GM12878 (cell line): ENCODE measurements at regions not wholly inside any gene's neighbourhood (a gene's known extent, or its start where the extent isn't known, plus 50 kb on each side); places are given as distances from the start of the nearest gene placed in this dataset.
A peak's percentile ranks its signal among the peaks of the same experiment; 100 is the strongest.

Source experiments
- ATAC-seq: fragments of 200-7000 bp; cut with Tn5 transposase; 3 replicates; pipeline ENCODE4 v1.9.1; 2020; ENCODE audit warnings: mild to moderate bottlenecking, moderate library complexity
- BruUV-seq: library from RNA; stranded (reverse); fragments of 400-500 nt; replicated peaks from 2 replicates; lab custom pipeline; 2021; lab: Mats Ljungman, UMichigan
- CTCF ChIA-PET: fragments of 300-600 bp; sonication (Branson Sonifier 250); formaldehyde crosslinking; extraction: SDS; loops from one replicate; lab custom pipeline; 2021; ENCODE audit warnings: inconsistent platforms; lab: Yijun Ruan, JAX
- POLR2A ChIA-PET: fragments of 350-600 bp; formaldehyde crosslinking; extraction: SDS; loops from one replicate; lab custom pipeline; 2021; ENCODE audit warnings: inconsistent platforms; lab: Charles Lee
- RAD21 ChIA-PET: fragments of 300-600 bp; sonication (Branson Sonifier 250); formaldehyde crosslinking; loops from one replicate; lab custom pipeline; 2023; ENCODE audit warnings: antibody characterized with exemption; ENCODE audit not compliant: unreplicated experiment; lab: Charles Lee
- SMC1A ChIA-PET: fragments of 300-600 bp; sonication (Branson Sonifier 250); formaldehyde crosslinking; loops from one replicate; lab custom pipeline; 2023; ENCODE audit not compliant: unreplicated experiment, uncharacterized antibody; lab: Charles Lee
- DNase-seq: peaks from one replicate; pipeline ENCODE4 v3.0.0-alpha.2; 2011; ENCODE audit warnings: low read depth, low spot score
- FAIRE-seq: peaks from 3 replicates; lab custom pipeline; 2011; peaks lifted over from hg19 to GRCh38; lab: Jason Lieb, UNC
- H2AFZ ChIP-seq: 2 replicates; pipeline ENCODE4 v1.6.0; 2011; ENCODE audit warnings: low read depth, low read length, control low read depth; ENCODE audit not compliant: control insufficient read depth
- H3K27ac ChIP-seq: 2 replicates; pipeline ENCODE4 v1.5.1; 2011; ENCODE audit warnings: control low read depth; ENCODE audit not compliant: control insufficient read depth, insufficient read depth
- H3K27me3 ChIP-seq, 2 experiments: replicated peaks in 1 of 2; 2 replicates each; pipeline versions ENCODE4 v1.6.0 to v1.6.1; 2011; ENCODE audit warnings: low read length in 1 of 2; ENCODE audit not compliant: control insufficient read depth in 2 of 2, insufficient read depth in 2 of 2
- H3K36me3 ChIP-seq, 2 experiments: 2 replicates each; pipeline ENCODE4 v1.5.1; 2011; ENCODE audit warnings: low read length in 1 of 2; ENCODE audit not compliant: control insufficient read depth in 2 of 2, insufficient read depth in 2 of 2
- H3K4me1 ChIP-seq: 2 replicates; pipeline ENCODE4 v1.6.1; 2011; ENCODE audit warnings: mild to moderate bottlenecking, low read length, moderate library complexity, mixed read lengths; ENCODE audit not compliant: control insufficient read depth, insufficient read depth
- H3K4me2 ChIP-seq: 2 replicates; pipeline ENCODE4 v1.6.0; 2011; ENCODE audit warnings: control low read depth; ENCODE audit not compliant: control insufficient read depth, insufficient read depth
- H3K4me3 ChIP-seq: fragments of 200-600 bp; sonication (generic); 2 replicates; pipeline ENCODE4 v1.5.1; 2016
- H3K79me2 ChIP-seq: 2 replicates; pipeline ENCODE4 v1.6.0; 2011; ENCODE audit warnings: low read length; ENCODE audit not compliant: control insufficient read depth, insufficient read depth
- H3K9ac ChIP-seq: 2 replicates; pipeline ENCODE4 v1.8.0; 2011; ENCODE audit warnings: low read length, control low read depth, mixed read lengths; ENCODE audit not compliant: control insufficient read depth, insufficient read depth
- H3K9me3 ChIP-seq: replicated peaks from 3 replicates; pipeline ENCODE4 v1.5.1; 2011; ENCODE audit warnings: mild to moderate bottlenecking, low read length; ENCODE audit not compliant: control insufficient read depth, insufficient read depth
- H4K20me1 ChIP-seq: 2 replicates; pipeline ENCODE4 v1.6.0; 2011; ENCODE audit not compliant: control insufficient read depth, insufficient read depth
- CBX5 ChIP-seq: sonication (generic); IDR thresholded peaks from 2 replicates; pipeline ENCODE4 v1.6.1; 2016; ENCODE audit warnings: low read depth, moderate library complexity, mild to moderate bottlenecking, inconsistent platforms
- EGR1 ChIP-seq, 2 experiments: IDR thresholded peaks; 1 replicate in 1 of 2; 2 replicates in 1 of 2; pipeline ENCODE4 v1.6.1; 2011 to 2012; ENCODE audit warnings: low read depth in 2 of 2, low read length in 2 of 2, borderline replicate concordance in 1 of 2, mild to moderate bottlenecking in 1 of 2, moderate library complexity in 1 of 2
- HDAC2 ChIP-seq: fragments of 200-600 bp; sonication (generic); IDR thresholded peaks from 2 replicates; pipeline ENCODE4 v1.6.1; 2017
- IKZF1 ChIP-seq: fragments of 450-650 bp; conservative IDR thresholded peaks from 2 replicates; pipeline ENCODE4 v1.6.1; 2017; ENCODE audit warnings: antibody characterized with exemption, mild to moderate bottlenecking
- MXI1 ChIP-seq: fragments of 150-350 bp; IDR thresholded peaks from 2 replicates; pipeline ENCODE4 v1.6.1; 2011; ENCODE audit warnings: low read depth, mild to moderate bottlenecking, inconsistent platforms, low read length, improper control_type of control experiment
- NBN ChIP-seq: fragments of 450-650 bp; IDR thresholded peaks from 2 replicates; pipeline ENCODE4 v1.6.1; 2016
- NFIC ChIP-seq: IDR thresholded peaks from 2 replicates; pipeline ENCODE4 v1.6.1; 2012; ENCODE audit warnings: low read depth, mild to moderate bottlenecking, inconsistent platforms, low read length, moderate library complexity
- PBX3 ChIP-seq: IDR thresholded peaks from 2 replicates; pipeline ENCODE4 v1.6.1; 2011; ENCODE audit warnings: mild to moderate bottlenecking, low read depth, low read length, moderate library complexity; ENCODE audit not compliant: insufficient replicate concordance
- POLR2AphosphoS2 ChIP-seq: IDR thresholded peaks from 2 replicates; pipeline ENCODE4 v1.6.1; 2011; ENCODE audit warnings: low read depth, mild to moderate bottlenecking, low read length, improper control_type of control experiment, moderate library complexity
- RAD51 ChIP-seq: fragments of 450-650 bp; IDR thresholded peaks from 2 replicates; pipeline ENCODE4 v1.6.1; 2016; ENCODE audit warnings: moderate library complexity, mild to moderate bottlenecking, inconsistent platforms
- SIN3A ChIP-seq: IDR thresholded peaks from 2 replicates; pipeline ENCODE4 v1.6.1; 2012; ENCODE audit warnings: low read depth, low read length, improper control_type of control experiment
- TCF12 ChIP-seq: IDR thresholded peaks from 2 replicates; pipeline ENCODE4 v1.6.1; 2011; ENCODE audit warnings: low read depth, mild to moderate bottlenecking, low read length
- USF1 ChIP-seq: IDR thresholded peaks from 2 replicates; pipeline ENCODE4 v1.6.1; 2011; ENCODE audit warnings: borderline replicate concordance, low read depth, mild to moderate bottlenecking, moderate library complexity, mixed read lengths, low read length; ENCODE audit not compliant: insufficient read depth; ENCODE audit errors: extremely low read length
- ZBTB4 ChIP-seq: fragments of 450-650 bp; formaldehyde crosslinking; IDR thresholded peaks from 2 replicates; pipeline ENCODE4 v1.4.0; 2022; ENCODE audit warnings: mild to moderate bottlenecking, moderate library complexity
- WGBS: methylation state at CpG from one replicate; pipeline ENCODE4 v1.1.6; 2016; ENCODE audit warnings: low lambda C conversion rate; ENCODE audit not compliant: insufficient replicate concordance, insufficient coverage; ENCODE audit errors: missing lambda C conversion rate; 5-methylcytosine and 5-hydroxymethylcytosine counted together
- in situ Hi-C: fragments of 300-500 bp; cut with MboI; formaldehyde crosslinking; loops from 9 replicates; pipeline ENCODE4 v1.14.3; 2018; ENCODE audit warnings: mixed read lengths
- intact Hi-C: fragments of 100-400 bp; cut with micrococcal nuclease; formaldehyde crosslinking; loops from one replicate; pipeline ENCODE4 v1.14.2; 2022; ENCODE audit not compliant: unreplicated experiment

- RAD21 ChIA-PET, result no interaction called here
- POLR2A ChIA-PET, result no interaction called here
- H3K4me3 ChIP-seq, result no peak overlapping the region
- no peaks in the 10 kb centered on the region for H3K36me3 ChIP-seq
- DNase-seq, result no peak
- no peaks in the 10 kb centered on the region for H3K9me3 ChIP-seq
- ATAC-seq, result no peak
- no peaks in the 10 kb centered on the region for H3K4me1 ChIP-seq
- no peak for TF ChIP-seq NBN
- no peak for TF ChIP-seq TCF12
- no peak for TF ChIP-seq NFIC
- TF ChIP-seq IKZF1, result no peak
- no peak overlapping the region for H2AFZ ChIP-seq
- no peak overlapping the region for H3K9ac ChIP-seq
- H3K27me3 ChIP-seq, result no peaks in the 10 kb centered on the region
- SMC1A ChIA-PET, result no interaction called here
- no peak for FAIRE-seq
- H4K20me1 ChIP-seq, result no peaks in the 10 kb centered on the region
- no peaks in the 10 kb centered on the region for H3K79me2 ChIP-seq
- no peak overlapping the region for H3K27ac ChIP-seq
- BruUV-seq, result no TSS peak
- H3K4me2 ChIP-seq, result no peak overlapping the region
- intact Hi-C loops, result no loop called here
- in situ Hi-C loops, result no loop called here
- CTCF ChIA-PET, result no interaction called here
These were observed 100.3 kb upstream of the CPNE8 start for GRCh38 chr12:39005671-39006070.

GRCh38 chr12:39003541-39004155 lies 98.3 kb upstream of the CPNE8 start:
- ChIA-PET RAD21 (no interaction called here), SMC1A (no interaction called here), CTCF (interaction anchor here (1.6 kb wide), 1 partner anchor 101 kb away, joined by 3 read pairs; no protein-coding TSS in a partner anchor), POLR2A (no interaction called here)
- Histone ChIP-seq H3K9ac (no peak overlapping the region), H3K27ac (no peak overlapping the region), H3K27me3 (no peaks in the 10 kb centered on the region), H3K79me2 (no peaks in the 10 kb centered on the region), H2AFZ (no peak overlapping the region), H3K4me2 (no peak overlapping the region), H3K4me3 (no peak overlapping the region), H3K4me1 (no peaks in the 10 kb centered on the region), H3K36me3 (no peaks in the 10 kb centered on the region), H3K9me3 (no peaks in the 10 kb centered on the region), H4K20me1 (no peaks in the 10 kb centered on the region)
- peak; percentile 60; the same call in 1 of the 3 replicates for ATAC-seq
- in situ Hi-C loops, result no loop called here
- BruUV-seq, result no TSS peak
- DNase-seq, result no peak
- intact Hi-C loops, result no loop called here
- WGBS, result 0% methylated on average over 3 of the region's 3 CpGs
- FAIRE-seq, result no peak
- TF ChIP-seq CBX5 (no peak), USF1 (no peak), RAD51 (no peak), PBX3 (no peak), ZBTB4 (CRISPR knock-in tag) (no peak), SIN3A (no peak), POLR2AphosphoS2 (no peak), MXI1 (no peak), EGR1 (IDR thresholded peaks at IDR 0.05; ENCODE audit: borderline replicate concordance in 1 of 2, low read depth in 2 of 2, low read length in 2 of 2) (no peak), HDAC2 (no peak)
